Epithelial cell of proximal tubule (primary cell): ENCODE measurements at regions not wholly inside any gene's neighbourhood (a gene's known extent, or its start where the extent isn't known, plus 50 kb on each side); places are given as distances from the start of the nearest gene placed in this dataset.
"Not testable (repeated sequence)": the region's sequence is repeated elsewhere in the genome, so short reads cannot be mapped to it uniquely, and the experiment has no call there.

Experiments used
- DNase-seq: peaks from one replicate; pipeline ENCODE4 v3.0.0-alpha.2; 2011; ENCODE audit warnings: low read depth
- H3K4me3 ChIP-seq: 2 replicates; pipeline ENCODE4 v1.5.1; 2011; ENCODE audit warnings: low read depth, mild to moderate bottlenecking, low read length
- TF ChIP-seq, protein P1 (sequence below): conservative IDR thresholded peaks from 2 replicates; pipeline ENCODE4 v1.5.1; 2012; ENCODE audit warnings: low read depth, mild to moderate bottlenecking, low read length

DNA sequence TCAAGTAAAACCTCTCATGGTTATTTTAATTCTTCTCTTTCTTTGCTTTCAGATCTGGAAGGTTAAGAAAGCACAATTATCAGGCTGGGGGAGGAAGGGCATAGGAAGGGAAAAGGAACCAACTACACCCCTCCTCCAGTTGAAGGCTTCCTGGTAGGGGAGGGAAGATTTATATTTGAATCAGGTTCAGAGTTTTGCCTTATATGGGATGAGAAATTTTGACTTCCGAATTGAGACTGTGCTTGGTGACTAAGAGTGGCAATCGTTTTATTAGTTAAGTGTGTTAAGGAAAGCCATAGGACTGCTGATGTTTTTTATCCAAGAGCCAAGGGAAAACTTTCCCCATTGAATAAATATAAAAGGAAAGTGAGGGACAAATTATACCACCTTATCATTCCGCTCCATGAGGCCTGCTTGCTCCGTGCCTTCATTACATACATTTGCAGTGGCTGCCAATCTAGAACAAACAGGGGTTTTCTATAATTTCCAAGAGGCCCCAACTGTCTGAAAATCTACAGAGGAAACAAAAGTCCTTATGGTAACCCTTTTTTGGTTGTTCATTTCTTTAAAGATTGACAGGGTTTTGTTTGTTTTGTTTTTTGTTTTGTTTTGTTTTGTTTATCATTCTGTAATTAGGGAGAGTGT, 115.7 kb upstream of the EPB41L4A start:
- no peak overlapping the region for H3K4me3 ChIP-seq
- DNase-seq, result no peak
- TF ChIP-seq, protein P1, sequence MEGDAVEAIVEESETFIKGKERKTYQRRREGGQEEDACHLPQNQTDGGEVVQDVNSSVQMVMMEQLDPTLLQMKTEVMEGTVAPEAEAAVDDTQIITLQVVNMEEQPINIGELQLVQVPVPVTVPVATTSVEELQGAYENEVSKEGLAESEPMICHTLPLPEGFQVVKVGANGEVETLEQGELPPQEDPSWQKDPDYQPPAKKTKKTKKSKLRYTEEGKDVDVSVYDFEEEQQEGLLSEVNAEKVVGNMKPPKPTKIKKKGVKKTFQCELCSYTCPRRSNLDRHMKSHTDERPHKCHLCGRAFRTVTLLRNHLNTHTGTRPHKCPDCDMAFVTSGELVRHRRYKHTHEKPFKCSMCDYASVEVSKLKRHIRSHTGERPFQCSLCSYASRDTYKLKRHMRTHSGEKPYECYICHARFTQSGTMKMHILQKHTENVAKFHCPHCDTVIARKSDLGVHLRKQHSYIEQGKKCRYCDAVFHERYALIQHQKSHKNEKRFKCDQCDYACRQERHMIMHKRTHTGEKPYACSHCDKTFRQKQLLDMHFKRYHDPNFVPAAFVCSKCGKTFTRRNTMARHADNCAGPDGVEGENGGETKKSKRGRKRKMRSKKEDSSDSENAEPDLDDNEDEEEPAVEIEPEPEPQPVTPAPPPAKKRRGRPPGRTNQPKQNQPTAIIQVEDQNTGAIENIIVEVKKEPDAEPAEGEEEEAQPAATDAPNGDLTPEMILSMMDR, result no peak

DNA sequence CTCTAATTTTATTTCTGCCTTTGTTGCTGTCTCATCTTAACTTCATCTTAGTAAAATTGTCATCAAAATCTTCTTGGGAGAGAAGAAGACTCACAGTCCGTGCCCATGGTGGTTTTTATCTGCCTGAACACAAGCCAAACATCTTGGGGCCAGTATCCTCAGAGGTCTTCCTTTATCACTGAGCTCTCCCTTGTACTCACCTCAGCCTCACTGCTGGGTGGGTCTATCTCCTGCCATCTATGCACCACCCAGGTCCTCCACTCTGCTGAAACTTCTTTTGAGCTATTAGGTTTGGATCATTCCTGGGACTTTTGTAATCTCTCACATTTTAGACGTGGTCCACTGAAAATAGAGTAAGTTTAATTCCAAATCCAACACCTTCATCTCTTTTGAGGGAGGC, 116.3 kb upstream of the EPB41L4A start:
- no peak for DNase-seq
- TF ChIP-seq, protein P1, result no peak
- no peak overlapping the region for H3K4me3 ChIP-seq

DNA sequence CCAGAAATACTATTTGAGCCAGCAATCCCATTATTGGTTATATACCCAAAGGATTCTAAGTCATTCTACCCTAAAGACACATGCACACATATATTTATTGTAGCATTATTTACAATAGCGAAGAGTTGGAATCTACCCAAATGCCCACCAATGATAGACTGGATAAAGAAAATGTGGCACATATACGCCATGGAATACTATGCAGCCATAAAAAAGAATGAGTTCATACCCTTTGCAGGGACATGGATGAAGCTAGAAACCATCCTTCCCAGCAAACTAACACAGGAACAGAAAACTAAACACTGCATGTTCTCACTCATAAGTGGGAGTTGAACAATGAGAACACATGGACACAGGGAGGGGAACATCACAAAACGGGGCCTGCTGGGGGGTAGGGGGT, 125.5 kb upstream of the EPB41L4A start:
- not testable (repeated sequence) for H3K4me3 ChIP-seq, DNase-seq

DNA sequence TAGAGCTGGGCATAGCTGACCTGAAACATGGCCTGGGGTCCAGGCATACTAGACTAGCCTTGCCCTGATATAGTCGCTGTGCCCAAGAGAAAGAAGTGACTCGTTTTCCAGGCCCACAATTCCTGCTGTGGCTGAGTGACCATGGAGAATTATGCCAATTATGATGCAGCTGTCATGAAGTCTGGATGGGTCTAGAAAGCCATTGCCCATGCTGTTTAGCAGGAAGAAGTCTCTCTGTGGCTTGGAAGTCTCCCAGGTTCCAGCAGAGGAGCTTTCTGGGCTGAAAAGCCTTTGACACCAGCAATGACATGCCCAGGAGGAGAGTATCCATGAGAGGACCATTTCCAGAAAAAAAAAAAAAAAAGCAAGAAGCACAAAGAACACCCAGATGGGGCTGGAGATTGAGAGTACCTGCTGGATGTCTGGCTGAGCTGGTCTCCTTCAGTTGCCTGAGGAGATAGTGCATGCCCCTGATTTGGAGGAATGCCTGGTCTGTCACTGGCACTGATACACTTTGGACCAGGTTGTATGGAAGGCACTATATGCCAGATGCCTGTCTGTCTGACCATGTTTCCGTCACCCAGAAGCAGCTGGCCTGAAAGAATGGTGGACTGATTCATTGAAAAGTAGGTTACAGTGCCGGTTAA, 128.0 kb upstream of the EPB41L4A start:
- TF ChIP-seq, protein P1, result no peak
- H3K4me3 ChIP-seq, result no peak overlapping the region
- no peak for DNase-seq

DNA sequence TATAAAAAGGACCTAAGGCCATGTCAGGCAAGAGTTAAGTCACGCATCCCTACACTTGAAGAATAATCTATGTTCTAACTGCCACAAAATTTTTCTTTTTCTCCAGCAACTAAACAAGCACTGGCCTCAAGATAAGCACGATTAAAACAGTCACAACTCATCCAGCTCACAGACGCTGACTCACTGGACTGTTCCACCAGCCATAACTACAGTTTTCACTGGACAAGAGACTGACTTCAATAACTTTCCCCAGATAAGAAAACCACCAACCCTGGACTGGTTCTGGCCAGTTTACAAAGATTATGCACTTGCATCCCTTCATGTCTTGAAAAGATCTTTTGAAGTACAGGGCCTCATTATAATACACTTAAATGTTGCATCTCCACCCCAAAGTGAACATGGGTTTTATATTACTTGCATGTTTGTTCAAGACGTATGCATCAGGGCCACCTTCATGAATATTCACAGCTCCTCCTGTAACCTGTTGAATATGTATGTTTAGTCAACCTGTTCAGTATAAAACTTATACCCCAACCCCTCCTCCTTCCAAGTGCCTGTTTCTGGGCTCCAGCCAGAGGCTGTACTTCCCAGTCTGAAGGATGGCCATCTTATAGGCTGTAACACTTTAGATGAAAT, 129.3 kb upstream of the EPB41L4A start:
- peak; percentile 40 for DNase-seq
- no peak overlapping the region for H3K4me3 ChIP-seq
- TF ChIP-seq, protein P1, result no peak

DNA sequence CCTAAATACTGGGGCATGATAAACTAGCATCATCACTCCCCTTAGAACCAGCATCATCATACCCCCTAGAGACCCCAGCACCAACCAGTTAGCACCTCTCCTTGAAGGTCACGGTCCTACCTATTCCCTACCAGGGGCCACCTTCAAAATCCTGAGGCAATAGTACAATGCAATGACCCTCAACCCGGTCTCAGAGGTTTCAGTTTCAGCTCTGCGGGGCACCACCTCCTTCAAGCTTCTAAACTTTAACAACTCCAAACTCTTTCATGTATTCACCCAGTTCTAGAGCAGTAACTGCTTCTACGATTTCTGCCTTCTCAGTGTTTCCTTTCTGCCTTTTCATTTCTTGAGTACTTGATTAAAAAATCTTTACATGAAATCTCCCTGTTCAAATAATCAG, 130.1 kb upstream of the EPB41L4A start:
- no peak for DNase-seq
- TF ChIP-seq, protein P1, result no peak

DNA sequence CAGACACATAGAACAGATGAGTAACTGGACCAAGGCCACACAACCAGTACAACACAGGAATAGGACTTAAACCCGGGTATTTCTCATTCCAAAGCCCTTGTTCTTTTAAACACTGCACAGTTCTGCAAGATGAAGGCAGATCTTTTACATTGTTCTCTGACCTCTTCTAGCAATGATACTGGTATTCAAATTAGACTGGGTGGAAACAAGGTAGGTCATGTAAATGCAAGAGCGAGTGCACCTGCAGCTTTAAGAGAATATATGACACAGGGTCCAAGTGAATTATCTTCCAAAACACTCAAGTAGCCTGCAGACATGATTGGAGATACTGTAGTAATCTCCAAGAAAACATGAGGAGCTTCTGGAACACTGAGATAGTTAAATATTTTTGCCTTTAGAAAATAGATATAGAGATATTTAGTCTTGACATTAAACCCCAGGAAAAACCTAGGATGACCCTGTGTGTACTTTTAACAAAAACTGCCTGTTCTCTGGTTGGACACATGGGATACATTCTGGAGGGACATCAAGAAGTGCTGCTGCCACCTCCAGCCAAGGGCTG, 130.6 kb upstream of the EPB41L4A start:
- no peak for DNase-seq
- TF ChIP-seq, protein P1, result no peak
- no peak overlapping the region for H3K4me3 ChIP-seq

More for the DNA sequence above, 130.1 kb upstream of the EPB41L4A start:
- no peak overlapping the region for H3K4me3 ChIP-seq
